Stimulated activated CD4-positive, alpha-beta T cell treated with anti-CD3 and anti-CD28 coated beads, Interleukin-2, amount 100 ng/mL, for 24 hours (primary cell): ENCODE measurements at regions not wholly inside any gene's neighbourhood (a gene's known extent, or its start where the extent isn't known, plus 50 kb on each side); places are given as distances from the start of the nearest gene placed in this dataset.

Experiments
- DNase-seq, 2 donors: peaks; one replicate each; pipeline ENCODE4 v3.0.0-alpha.2; 2020

GRCh38 chr15:62591842-62592838 is 427.1 kb upstream of the C2CD4B start:
- DNase-seq = no peak

- no peak for DNase-seq
Observed at GRCh38 chr15:62592920-62593319, 427.8 kb upstream of the C2CD4B start.

GRCh38 chr15:62593681-62594399 is 428.8 kb upstream of the C2CD4B start:
- no peak for DNase-seq

GRCh38 chr15:62598217-62598616 is 433.1 kb upstream of the C2CD4B start:
- DNase-seq = no peak

- DNase-seq = no peak
Observed at GRCh38 chr15:62599791-62600777, 435.0 kb upstream of the C2CD4B start.

GRCh38 chr15:62601777-62602545 is 436.9 kb upstream of the C2CD4B start:
- DNase-seq = no peak

GRCh38 chr15:62603742-62604141 is 438.7 kb upstream of the C2CD4B start:
- DNase-seq = no peak

GRCh38 chr15:62605282-62605681 is 437.3 kb upstream of the TPM1 start:
- DNase-seq = no peak

- DNase-seq = no peak
Observed at GRCh38 chr15:62606376-62607113, 436.0 kb upstream of the TPM1 start.

- no peak for DNase-seq
Observed at GRCh38 chr15:62607114-62607462, 435.5 kb upstream of the TPM1 start.

GRCh38 chr15:62607643-62608042 is 434.9 kb upstream of the TPM1 start:
- no peak for DNase-seq

GRCh38 chr15:62608369-62608768 is 434.2 kb upstream of the TPM1 start:
- no peak for DNase-seq

GRCh38 chr15:62610265-62610869 is 432.2 kb upstream of the TPM1 start:
- no peak for DNase-seq

GRCh38 chr15:62611002-62611401 is 431.5 kb upstream of the TPM1 start:
- no peak for DNase-seq

GRCh38 chr15:62612183-62612733 is 430.3 kb upstream of the TPM1 start:
- DNase-seq = no peak

GRCh38 chr15:62612771-62613170 is 429.8 kb upstream of the TPM1 start:
- DNase-seq = no peak

- DNase-seq = no peak
Observed at GRCh38 chr15:62616746-62617145, 425.8 kb upstream of the TPM1 start.

- DNase-seq = no peak
Observed at GRCh38 chr15:62617741-62618140, 424.8 kb upstream of the TPM1 start.

- no peak for DNase-seq
Observed at GRCh38 chr15:62618432-62618831, 424.1 kb upstream of the TPM1 start.

- no peak for DNase-seq
Observed at GRCh38 chr15:62618846-62619504, 423.6 kb upstream of the TPM1 start.
